Kasumi-1 (cell line): ENCODE measurements at regions not wholly inside any gene's neighbourhood (a gene's known extent, or its start where the extent isn't known, plus 50 kb on each side); places are given as distances from the start of the nearest gene placed in this dataset.
A peak's percentile ranks its signal among the peaks of the same experiment; 100 is the strongest.
"Not testable (repeated sequence)": the region's sequence is repeated elsewhere in the genome, so short reads cannot be mapped to it uniquely, and the experiment has no call there.

ENCODE experiments used
- DNase-seq, 2 experiments: peaks; one replicate each; lab custom pipeline; 2025; lab: John Stamatoyannopoulos, UW

- peak in 1 of 2 experiments; percentile 1 for DNase-seq
These were observed 646.5 kb downstream of the TENT5A start for GRCh38 chr6:81105998-81106397.

- DNase-seq: no peak
These were observed 654.2 kb downstream of the TENT5A start for GRCh38 chr6:81098109-81098814.

DNA sequence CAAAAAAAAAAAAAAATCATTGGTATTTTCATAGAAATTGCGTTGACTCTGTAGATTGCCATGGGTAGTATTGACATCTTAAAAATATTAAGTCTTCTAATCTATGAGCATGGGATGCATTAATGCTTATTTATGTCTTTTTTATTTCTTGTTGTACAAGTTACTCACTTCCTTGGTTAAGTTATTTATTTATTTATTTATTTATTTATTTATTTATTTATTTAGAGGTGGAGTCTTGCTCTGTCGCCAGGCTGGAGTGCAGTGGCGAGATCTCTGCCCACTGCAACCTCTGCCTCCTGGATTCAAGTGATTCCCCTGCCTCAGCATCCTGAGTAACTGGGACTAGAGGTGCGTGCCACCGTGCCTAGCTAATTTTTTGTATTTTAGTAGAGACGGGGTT, 656.0 kb downstream of the TENT5A start:
- not testable (repeated sequence) for DNase-seq

GRCh38 chr6:81093051-81093450, 659.4 kb downstream of the TENT5A start:
- DNase-seq: no peak

DNA sequence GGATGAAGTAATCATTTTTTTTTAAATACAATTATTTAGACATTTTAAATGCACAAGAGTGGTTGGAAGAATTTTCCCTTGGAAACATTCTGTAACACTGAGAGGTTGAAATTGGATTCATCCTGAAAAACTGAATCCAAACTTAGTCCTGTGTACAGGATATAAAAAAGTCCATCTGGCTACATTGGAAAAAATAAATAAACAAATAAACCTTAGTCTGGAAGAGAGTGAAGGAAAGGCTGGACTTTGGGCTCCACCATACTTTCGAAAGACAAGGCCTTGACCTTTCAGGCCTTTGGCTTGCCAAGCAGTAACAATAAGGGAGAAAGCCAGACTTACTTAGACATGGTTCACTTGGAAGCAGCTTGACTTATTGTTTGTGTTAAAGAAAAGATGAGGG, 664.3 kb downstream of the TENT5A start:
- DNase-seq: no peak

DNA sequence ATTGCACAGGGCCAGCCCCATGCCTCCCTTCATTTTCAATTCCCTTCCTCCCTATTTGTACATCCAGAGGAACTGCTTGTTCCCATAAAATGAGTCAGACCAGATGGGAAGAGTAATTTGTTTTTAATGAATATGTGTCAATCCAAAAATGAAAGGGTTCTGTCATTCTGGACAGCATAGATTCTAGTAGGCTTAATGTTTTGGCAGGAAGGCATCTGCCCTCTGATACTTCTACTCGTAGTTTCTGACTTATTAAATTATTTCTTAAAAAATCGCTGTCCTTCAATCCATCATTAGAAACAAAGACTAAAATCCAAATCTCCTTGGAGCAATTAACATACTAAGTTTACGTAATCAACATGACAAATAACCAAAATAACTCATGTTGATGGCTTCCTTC, 665.5 kb downstream of the TENT5A start:
- DNase-seq: no peak

- DNase-seq: no peak
These were observed 667.1 kb downstream of the TENT5A start for GRCh38 chr6:81085431-81085790.

- DNase-seq: no peak
These were observed 667.6 kb downstream of the TENT5A start for GRCh38 chr6:81084776-81085430.

- DNase-seq: peak; percentile 51 to 64
These were observed 676.5 kb downstream of the TENT5A start for GRCh38 chr6:81075974-81076373.

- DNase-seq: no peak
These were observed 679.2 kb downstream of the TENT5A start for GRCh38 chr6:81073318-81073717.

DNA sequence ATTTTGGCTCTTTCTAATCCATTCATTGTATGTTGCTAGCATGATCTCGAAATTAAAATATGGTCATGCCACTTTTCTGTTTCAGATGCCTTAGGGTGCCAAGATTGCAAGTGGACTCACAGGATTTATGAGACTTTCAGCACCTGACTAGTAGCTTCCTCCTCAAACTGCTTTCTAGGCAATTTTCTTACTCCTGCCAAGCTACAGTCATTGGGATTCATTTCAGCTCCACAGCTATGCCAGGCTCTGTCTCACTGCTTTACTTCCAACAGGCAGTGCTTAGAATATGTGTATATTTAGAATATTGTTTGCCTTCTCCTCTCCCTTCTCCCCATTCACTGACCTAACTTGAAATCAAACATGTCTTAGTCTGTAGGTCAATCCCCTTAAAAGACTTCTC, 681.4 kb downstream of the TENT5A start:
- no peak for DNase-seq

- no peak for DNase-seq
These were observed 685.4 kb downstream of the TENT5A start for GRCh38 chr6:81067057-81067456.

DNA sequence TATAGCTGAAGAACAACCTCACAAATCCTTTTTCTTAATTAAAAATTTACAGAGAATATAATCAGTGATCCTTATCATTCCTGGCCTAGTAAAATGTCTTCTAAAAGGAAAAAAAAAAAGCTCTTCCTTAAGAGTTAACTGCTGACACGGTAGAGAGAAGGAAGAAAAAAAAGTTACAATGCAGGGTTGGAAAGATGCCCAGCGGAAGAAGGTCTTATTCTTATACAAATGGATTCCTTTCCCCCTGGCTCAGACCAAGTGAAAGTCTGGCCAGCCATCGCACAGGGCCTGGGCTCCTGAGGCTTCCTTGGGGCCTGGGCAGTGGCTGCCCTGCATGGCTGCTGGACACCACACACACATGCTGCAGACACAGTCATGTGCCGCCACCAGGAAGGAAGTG, 688.6 kb downstream of the TENT5A start:
- no peak for DNase-seq

GRCh38 chr6:81054036-81054435, 698.4 kb downstream of the TENT5A start:
- DNase-seq: no peak

- no peak for DNase-seq
These were observed 700.5 kb downstream of the TENT5A start for GRCh38 chr6:81051952-81052351.

- DNase-seq: no peak
These were observed 702.9 kb downstream of the TENT5A start for GRCh38 chr6:81049425-81050042.

DNA sequence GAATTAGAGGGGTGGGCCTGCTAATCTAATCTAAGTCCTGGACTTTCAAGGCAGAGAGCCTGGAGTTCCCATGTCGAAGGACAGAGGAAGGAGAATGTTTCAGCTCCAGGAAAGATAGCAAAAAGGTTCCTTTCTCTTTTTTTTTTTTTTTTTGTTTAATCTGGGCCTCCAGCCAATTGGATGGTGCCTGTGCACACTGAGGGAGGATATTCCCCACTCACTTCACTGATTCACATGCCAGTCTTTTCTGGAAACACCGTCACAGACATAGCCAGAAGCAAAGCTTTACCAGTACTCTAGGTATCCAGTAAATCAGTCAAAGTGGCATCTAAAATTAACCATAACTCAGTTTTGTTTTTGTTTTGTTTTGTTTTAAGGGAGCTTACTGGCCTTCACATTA, 721.1 kb downstream of the TENT5A start:
- no peak for DNase-seq

DNA sequence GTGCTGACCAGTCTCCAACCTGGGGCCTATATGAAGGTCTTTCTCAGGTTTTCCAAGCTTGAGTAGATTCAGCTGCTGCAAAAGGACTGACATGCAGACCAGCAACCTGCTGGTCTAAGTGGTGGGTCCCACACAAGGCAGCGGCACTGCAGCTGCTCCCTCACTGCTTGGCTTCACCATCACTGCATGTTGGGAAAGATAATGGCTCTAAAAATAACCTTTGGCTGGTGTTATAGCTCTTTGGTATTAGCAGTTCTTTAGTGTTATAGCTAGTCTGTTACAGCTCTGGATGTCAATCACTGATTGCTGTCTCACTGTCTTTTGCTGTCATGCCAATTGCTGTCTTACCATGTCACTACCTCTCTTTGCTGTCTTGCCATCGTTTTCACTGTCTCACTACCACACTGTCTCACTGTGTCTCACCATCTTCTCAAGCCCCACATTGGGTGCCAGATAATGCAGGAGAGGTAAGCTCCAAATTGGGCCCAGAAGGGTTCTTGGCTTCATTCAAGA, 726.4 kb downstream of the TENT5A start:
- no peak for DNase-seq

DNA sequence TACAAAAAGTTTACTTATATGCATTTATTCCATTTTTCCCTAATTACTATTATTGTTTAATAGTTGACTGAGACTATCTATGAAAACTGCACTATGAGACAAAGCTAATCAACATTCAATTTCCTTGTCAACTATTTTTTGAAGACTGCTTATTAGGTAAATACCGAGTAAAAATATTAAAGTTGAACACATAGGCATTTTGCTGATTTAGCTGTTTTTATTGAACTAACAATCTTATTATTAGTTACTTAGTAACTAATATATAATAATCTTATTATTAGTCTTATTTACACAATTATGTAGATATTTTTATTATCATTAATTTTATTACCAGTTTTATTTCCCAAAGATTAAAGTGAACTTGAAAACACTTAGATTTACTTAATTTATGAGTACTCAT, 728.8 kb downstream of the TENT5A start:
- no peak for DNase-seq

- peak in 1 of 2 experiments; percentile 34 for DNase-seq
These were observed 729.4 kb downstream of the TENT5A start for GRCh38 chr6:81023007-81023582.

DNA sequence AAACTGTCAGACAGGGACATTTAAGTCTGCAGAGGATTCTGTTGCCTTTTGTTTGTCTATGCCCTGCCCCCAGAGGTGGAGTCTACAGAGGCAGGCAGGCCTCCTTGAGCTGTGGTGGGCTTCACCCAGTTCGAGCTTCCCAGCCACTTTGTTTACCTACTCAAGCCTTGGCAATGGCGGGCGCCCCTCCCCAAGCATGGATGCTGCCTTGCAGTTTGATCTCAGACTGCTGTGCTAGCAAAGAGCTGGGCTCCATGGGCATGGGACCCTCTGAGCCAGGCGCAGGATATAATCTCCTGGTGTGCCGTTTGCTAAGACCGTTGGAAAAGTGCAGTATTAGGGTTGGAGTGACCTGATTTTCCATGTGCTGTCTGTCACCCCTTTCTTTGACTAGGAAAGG, 734.9 kb downstream of the TENT5A start:
- not testable (repeated sequence) for DNase-seq

DNA sequence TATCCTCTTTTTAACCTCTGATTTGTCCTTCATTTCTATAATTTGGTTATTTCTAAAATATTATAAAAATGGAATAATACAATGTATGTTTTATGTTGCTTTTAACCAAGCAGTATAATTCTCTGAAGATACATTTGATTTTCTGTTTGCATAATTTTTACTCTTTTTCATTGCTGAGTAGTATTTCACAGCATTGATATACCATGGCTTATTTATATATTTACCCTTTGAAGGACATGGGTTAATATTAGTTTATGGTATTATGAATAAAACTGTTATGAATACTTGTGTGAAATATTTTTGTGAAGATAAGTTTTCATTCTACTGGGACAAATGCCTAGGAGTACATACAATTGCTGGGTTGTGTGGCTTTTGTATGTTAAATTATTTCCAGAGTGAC, 748.6 kb downstream of the TENT5A start:
- no peak for DNase-seq

DNA sequence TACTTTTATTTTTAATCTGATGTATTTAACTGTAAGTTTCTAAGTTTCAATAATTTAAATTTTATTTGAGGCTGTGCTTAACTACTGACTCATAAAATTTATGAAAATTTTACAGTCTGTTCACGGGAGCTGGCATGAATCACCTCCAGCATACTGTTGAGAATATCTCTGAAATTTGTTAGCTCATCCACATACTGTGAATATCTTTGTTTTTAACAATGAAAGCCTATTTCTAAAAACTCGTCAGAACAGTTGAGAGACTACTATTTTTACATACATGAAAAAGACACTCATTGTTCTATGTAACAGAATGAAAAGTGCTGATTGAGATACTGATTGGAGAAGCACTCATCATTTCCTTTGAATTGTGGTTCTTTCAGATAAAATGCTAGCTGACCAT, 749.3 kb downstream of the TENT5A start:
- no peak for DNase-seq
